H1 (cell line): ENCODE measurements at regions not wholly inside any gene's neighbourhood (a gene's known extent, or its start where the extent isn't known, plus 50 kb on each side); places are given as distances from the start of the nearest gene placed in this dataset.

ENCODE experiments used
- CTCF ChIA-PET: fragments of 300-600 bp; sonication (Branson Sonifier 250); formaldehyde crosslinking; loops from one replicate; lab custom pipeline; 2021; ENCODE audit not compliant: partially characterized antibody; lab: Charles Lee
- POLR2A ChIA-PET: fragments of 300-600 bp; sonication (Branson Sonifier 250); formaldehyde crosslinking; loops from one replicate; lab custom pipeline; 2021; ENCODE audit warnings: inconsistent platforms; ENCODE audit not compliant: partially characterized antibody; lab: Charles Lee
- DNase-seq, 2 experiments: peaks; one replicate each; pipeline versions ENCODE4 v3.0.0 to v3.0.0-alpha.2; 2010 to 2022; ENCODE audit warnings: low spot score in 2 of 2, low read depth in 1 of 2, mixed read lengths in 1 of 2
- FAIRE-seq: peaks from 2 replicates; lab custom pipeline; 2011; peaks lifted over from hg19 to GRCh38; lab: Jason Lieb, UNC
- H2AFZ ChIP-seq: 2 replicates; pipeline ENCODE4 v1.8.1; 2012; ENCODE audit warnings: low read length, inconsistent platforms
- H2AK5ac ChIP-seq: 2 replicates; pipeline ENCODE4 v1.6.1; 2013; ENCODE audit warnings: low read depth, low read length
- H2BK120ac ChIP-seq: replicated peaks from 2 replicates; pipeline ENCODE3; 2013; ENCODE audit warnings: low read depth, low read length, inconsistent platforms
- H2BK12ac ChIP-seq: 2 replicates; pipeline ENCODE4 v1.6.1; 2013; ENCODE audit warnings: low read depth, low read length
- H2BK15ac ChIP-seq: 2 replicates; pipeline ENCODE4 v1.6.1; 2013; ENCODE audit warnings: low read length
- H2BK20ac ChIP-seq: 2 replicates; pipeline ENCODE4 v1.6.1; 2013; ENCODE audit warnings: low read length
- H2BK5ac ChIP-seq: 2 replicates; pipeline ENCODE4 v1.6.1; 2013; ENCODE audit warnings: low read depth, low read length
- H3K14ac ChIP-seq: 2 replicates; pipeline ENCODE4 v1.6.1; 2013; ENCODE audit warnings: inconsistent platforms; ENCODE audit not compliant: insufficient read length
- H3K18ac ChIP-seq: 2 replicates; pipeline ENCODE4 v1.6.1; 2013; ENCODE audit warnings: low read length; ENCODE audit errors: extremely low read depth
- H3K23ac ChIP-seq: 2 replicates; pipeline ENCODE4 v1.6.1; 2013; ENCODE audit warnings: inconsistent platforms; ENCODE audit not compliant: insufficient read length
- H3K23me2 ChIP-seq: 2 replicates; pipeline ENCODE4 v1.6.1; 2013; ENCODE audit warnings: low read depth, low read length
- H3K27ac ChIP-seq: 2 replicates; pipeline ENCODE4 v1.6.1; 2011; ENCODE audit warnings: low read depth, low read length, inconsistent platforms
- H3K27me3 ChIP-seq, 4 experiments: replicated peaks in 1 of 4; 1 replicate in 1 of 4; 2 replicates in 3 of 4; pipeline versions ENCODE4 v1.6.1 to v1.8.1; 2011 to 2013; ENCODE audit warnings: low read length in 3 of 4, mild to moderate bottlenecking in 3 of 4, inconsistent platforms in 2 of 4, mixed read lengths in 2 of 4, moderate library complexity in 1 of 4; ENCODE audit not compliant: control insufficient read depth in 3 of 4, insufficient read depth in 3 of 4; ENCODE audit errors: extremely low read depth in 1 of 4
- H3K36me3 ChIP-seq, 4 experiments: 2 replicates each; pipeline versions ENCODE4 v1.6.1 to v1.8.1; 2011 to 2013; ENCODE audit warnings: mild to moderate bottlenecking in 4 of 4, low read length in 3 of 4, moderate library complexity in 2 of 4, control low read depth in 1 of 4, inconsistent platforms in 1 of 4; ENCODE audit not compliant: insufficient read depth in 4 of 4, control insufficient read depth in 2 of 4
- H3K4ac ChIP-seq: replicated peaks from 2 replicates; pipeline ENCODE3; 2013; ENCODE audit warnings: low read length, low read depth, mixed read lengths, inconsistent platforms; ENCODE audit not compliant: insufficient read length
- H3K4me1 ChIP-seq, 4 experiments: replicated peaks in 1 of 4; 1 replicate in 1 of 4; 2 replicates in 3 of 4; pipeline versions ENCODE4 v1.6.1 to v1.8.1; 2011 to 2013; ENCODE audit warnings: low read length in 3 of 4, inconsistent platforms in 2 of 4, mixed read lengths in 1 of 4; ENCODE audit not compliant: insufficient read depth in 4 of 4, control insufficient read depth in 3 of 4
- H3K4me2 ChIP-seq, 2 experiments: 2 replicates each; pipeline versions ENCODE4 v1.6.1 to v1.8.1; 2011 to 2013; ENCODE audit warnings: low read depth in 2 of 2, low read length in 2 of 2, control low read depth in 1 of 2, inconsistent platforms in 1 of 2, mild to moderate bottlenecking in 1 of 2; ENCODE audit not compliant: insufficient read depth in 1 of 2
- H3K4me3 ChIP-seq, 4 experiments: fragments of 200-600, 300-600 bp in 1 of 4; sonication (generic), shearing (Covaris generic), sonication (Bioruptor Twin) in 1 of 4; 2 replicates each; pipeline versions ENCODE4 v1.5.1 to v1.8.1; 2011 to 2016; ENCODE audit warnings: low read length in 4 of 4, low read depth in 3 of 4, control low read depth in 2 of 4, inconsistent platforms in 2 of 4, mild to moderate bottlenecking in 2 of 4, mixed read lengths in 1 of 4, moderate library complexity in 1 of 4; ENCODE audit not compliant: insufficient read depth in 2 of 4; ENCODE audit errors: extremely low read depth in 1 of 4
- H3K56ac ChIP-seq: replicated peaks from 2 replicates; pipeline ENCODE3; 2013; ENCODE audit warnings: low read depth, mild to moderate bottlenecking, mixed read lengths, low read length, inconsistent platforms; ENCODE audit not compliant: insufficient read length
- H3K79me1 ChIP-seq: 2 replicates; pipeline ENCODE4 v1.6.1; 2013; ENCODE audit warnings: low read depth, low read length, control low read depth
- H3K79me2 ChIP-seq, 2 experiments: 2 replicates each; pipeline versions ENCODE4 v1.6.1 to v1.8.1; 2012 to 2013; ENCODE audit warnings: low read length in 2 of 2, mild to moderate bottlenecking in 2 of 2, inconsistent platforms in 1 of 2; ENCODE audit not compliant: insufficient read depth in 2 of 2, control insufficient read depth in 1 of 2
- H3K9ac ChIP-seq, 4 experiments: replicated peaks in 1 of 4; 1 replicate in 1 of 4; 2 replicates in 3 of 4; pipeline versions ENCODE4 v1.6.1 to v1.8.1; 2011 to 2013; ENCODE audit warnings: low read depth in 3 of 4, low read length in 3 of 4, control low read depth in 2 of 4, mild to moderate bottlenecking in 2 of 4, moderate library complexity in 2 of 4, inconsistent platforms in 1 of 4; ENCODE audit errors: extremely low read depth in 1 of 4
- H3K9me3 ChIP-seq, 2 experiments: 2 replicates each; pipeline versions ENCODE4 v1.6.1 to v1.8.1; 2012 to 2013; ENCODE audit warnings: mild to moderate bottlenecking in 2 of 2, moderate library complexity in 2 of 2, control low read depth in 1 of 2, inconsistent platforms in 1 of 2, low read depth in 1 of 2, low read length in 1 of 2, mixed read lengths in 1 of 2; ENCODE audit not compliant: insufficient read depth in 2 of 2
- H4K20me1 ChIP-seq, 2 experiments: replicated peaks in 1 of 2; 2 replicates each; pipeline versions ENCODE3 to v1.8.1; 2011 to 2013; ENCODE audit warnings: inconsistent platforms in 2 of 2, low read length in 2 of 2, mild to moderate bottlenecking in 1 of 2; ENCODE audit not compliant: insufficient read depth in 2 of 2, control insufficient read depth in 1 of 2
- H4K5ac ChIP-seq: 2 replicates; pipeline ENCODE4 v1.6.1; 2013; ENCODE audit warnings: low read length, low read depth, mixed read lengths, inconsistent platforms; ENCODE audit not compliant: insufficient read length
- H4K8ac ChIP-seq: 2 replicates; pipeline ENCODE4 v1.8.0; 2013; ENCODE audit warnings: mild to moderate bottlenecking, moderate library complexity, low read length, inconsistent platforms; ENCODE audit not compliant: insufficient read depth; ENCODE audit errors: extremely low read depth
- H4K91ac ChIP-seq: replicated peaks from 2 replicates; pipeline ENCODE3; 2013; ENCODE audit warnings: low read length, mixed read lengths, inconsistent platforms; ENCODE audit not compliant: insufficient read length
- ATF2 ChIP-seq: IDR thresholded peaks from 2 replicates; pipeline ENCODE4 v1.6.1; 2012; ENCODE audit warnings: low read length, inconsistent platforms
- ATF3 ChIP-seq: IDR thresholded peaks from 2 replicates; pipeline ENCODE4 v1.6.1; 2011; ENCODE audit warnings: low read depth, mild to moderate bottlenecking, low read length; ENCODE audit not compliant: insufficient read depth
- BACH1 ChIP-seq: IDR thresholded peaks from 2 replicates; pipeline ENCODE4 v1.6.1; 2012; ENCODE audit warnings: low read length, improper control_type of control experiment
- BRCA1 ChIP-seq: IDR thresholded peaks from 2 replicates; pipeline ENCODE4 v1.6.1; 2012; ENCODE audit warnings: low read depth, low read length, improper control_type of control experiment
- CBX8 ChIP-seq: fragments of 300-800, 300-1000 bp; sonication (generic); IDR thresholded peaks from 2 replicates; pipeline ENCODE4 v1.7.1; 2016; ENCODE audit warnings: low read depth, low read length, borderline replicate concordance
- CHD2 ChIP-seq: IDR thresholded peaks from 2 replicates; pipeline ENCODE4 v1.6.1; 2012; ENCODE audit warnings: low read length, improper control_type of control experiment
- HDAC6 ChIP-seq: IDR thresholded peaks from one replicate; pipeline ENCODE4 v1.7.1; 2012; ENCODE audit warnings: low read depth, mild to moderate bottlenecking, inconsistent platforms, low read length, moderate library complexity
- JUN ChIP-seq: IDR thresholded peaks from 2 replicates; pipeline ENCODE4 v1.6.1; 2011; ENCODE audit warnings: low read depth, mild to moderate bottlenecking, improper control_type of control experiment, low read length
- POLR2AphosphoS5 ChIP-seq: IDR thresholded peaks from 2 replicates; pipeline ENCODE4 v1.6.1; 2011; ENCODE audit warnings: low read depth, low read length
- RFX5 ChIP-seq: IDR thresholded peaks from 2 replicates; pipeline ENCODE4 v1.6.1; 2011; ENCODE audit warnings: low read depth, low read length, improper control_type of control experiment, borderline replicate concordance
- RNF2 ChIP-seq: fragments of 200-900, 300-1000 bp; sonication (generic); IDR thresholded peaks from 2 replicates; pipeline ENCODE4 v1.7.1; 2016; ENCODE audit warnings: borderline replicate concordance, low read depth, mild to moderate bottlenecking, antibody characterized with exemption, low read length; ENCODE audit not compliant: poor library complexity, severe bottlenecking; ENCODE audit errors: missing control alignments
- SP1 ChIP-seq: IDR thresholded peaks from 2 replicates; pipeline ENCODE4 v1.6.1; 2011; ENCODE audit warnings: low read depth, low read length
- WGBS, 2 experiments: shearing (Covaris generic) in 1 of 2; methylation state at CpG; one replicate each; pipeline versions ENCODE4 v1.1.6 to v1.1.7; 2013 to 2015; ENCODE audit warnings: low lambda C conversion rate in 2 of 2, mixed read lengths in 2 of 2, inconsistent platforms in 1 of 2, low coverage in 1 of 2, missing lambda C conversion rate in 1 of 2; ENCODE audit not compliant: insufficient replicate concordance in 2 of 2, insufficient coverage in 1 of 2, insufficient read length in 1 of 2; ENCODE audit errors: extremely low coverage in 1 of 2, missing lambda C conversion rate in 1 of 2; 5-methylcytosine and 5-hydroxymethylcytosine counted together

GRCh38 chr14:71331403-71331802, 424.1 kb downstream of the PCNX1 start:
- Histone ChIP-seq H3K4me2 (no peak overlapping the region), H3K36me3 (no peaks in the 10 kb centered on the region), H2BK12ac (no peak overlapping the region), H3K9ac (no peak overlapping the region), H2AK5ac (no peak overlapping the region), H2BK15ac (no peak overlapping the region), H2BK5ac (no peak overlapping the region), H3K23me2 (no peaks in the 10 kb centered on the region; the same call in 1 of the 2 replicates), H4K20me1 (peaks cover 0 to 4% of the 10 kb centered on the region in 2 experiments), H4K91ac (no peak overlapping the region), H3K79me1 (no peaks in the 10 kb centered on the region; the same call in 1 of the 2 replicates), H2AFZ (no peak overlapping the region), H3K4me1 (peaks cover 0 to 7% (median 3%) of the 10 kb centered on the region in 4 experiments; a peak in 3 of 7 replicates), H3K9me3 (no peaks in the 10 kb centered on the region), H3K23ac (no peak overlapping the region), H2BK120ac (no peak overlapping the region), H3K4me3 (no peak overlapping the region), H3K27ac (no peak overlapping the region), H2BK20ac (no peak overlapping the region), H3K18ac (no peak overlapping the region), H3K27me3 (no peaks in the 10 kb centered on the region), H4K5ac (no peak overlapping the region), H3K4ac (no peak overlapping the region), H3K14ac (no peak overlapping the region), H4K8ac (no peak overlapping the region), H3K79me2 (peaks cover 10 to 98% of the 10 kb centered on the region in 2 experiments), H3K56ac (no peak overlapping the region)
- DNase-seq (no peak), FAIRE-seq (no peak)
- 88% methylated on average over 3 of the region's 3 CpGs; no CpG with 5 or more reads in 1 of the 2 experiments for WGBS, 2 experiments
- ChIA-PET POLR2A (interaction anchor here (1.4 kb wide), 1 partner anchor 10 kb away, joined by 3 read pairs; no protein-coding TSS in a partner anchor), CTCF (no interaction called here)
- TF ChIP-seq RFX5 (no peak), CHD2 (no peak), ATF3 (no peak), SP1 (no peak), JUN (no peak), BACH1 (no peak), HDAC6 (no peak), POLR2AphosphoS5 (no peak), CBX8 (no peak), BRCA1 (no peak), RNF2 (no peak), ATF2 (no peak)
